ENCODE measurements at regions not wholly inside any gene's neighbourhood (a gene's known extent, or its start where the extent isn't known, plus 50 kb on each side); places are given as distances from the start of the nearest gene placed in this dataset.

- H3K36me3 ChIP-seq (ENCODE audit: control insufficient read depth, insufficient read depth, low read length), result no peaks in the 10 kb centered on the region
- H3K9ac ChIP-seq (ENCODE audit: low read depth, low read length), result no peak overlapping the region
- no peaks in the 10 kb centered on the region for H3K9me3 ChIP-seq (ENCODE audit: control insufficient read depth, insufficient read depth, low read length)
- no peak overlapping the region for H3K4me3 ChIP-seq (ENCODE audit: low read depth, low read length)
- H3K4me1 ChIP-seq (ENCODE audit: control insufficient read depth, insufficient read depth, low read length), result peaks cover 40% of the 10 kb centered on the region
- peaks cover 35% of the 10 kb centered on the region for H3K27me3 ChIP-seq (ENCODE audit: control insufficient read depth, insufficient read depth, low read length)
- no peak overlapping the region for H3K27ac ChIP-seq (ENCODE audit: low read depth, low read length)
Measured at GRCh38 chr16:65222049-65222448, 100.2 kb upstream of the CDH11 start.

- Histone ChIP-seq H3K9ac (ENCODE audit: low read depth, low read length) (no peak overlapping the region), H3K36me3 (ENCODE audit: control insufficient read depth, insufficient read depth, low read length) (no peaks in the 10 kb centered on the region), H3K4me3 (ENCODE audit: low read depth, low read length) (no peak overlapping the region), H3K9me3 (ENCODE audit: control insufficient read depth, insufficient read depth, low read length) (no peaks in the 10 kb centered on the region), H3K27me3 (ENCODE audit: control insufficient read depth, insufficient read depth, low read length) (peaks cover 37% of the 10 kb centered on the region), H3K4me1 (ENCODE audit: control insufficient read depth, insufficient read depth, low read length) (peaks cover 19% of the 10 kb centered on the region), H3K27ac (ENCODE audit: low read depth, low read length) (no peak overlapping the region)
Measured at GRCh38 chr16:65219786-65220185, 97.9 kb upstream of the CDH11 start.

- Histone ChIP-seq H3K4me3 (ENCODE audit: low read depth, low read length) (no peak overlapping the region), H3K27ac (ENCODE audit: low read depth, low read length) (no peak overlapping the region), H3K36me3 (ENCODE audit: control insufficient read depth, insufficient read depth, low read length) (no peaks in the 10 kb centered on the region), H3K9ac (ENCODE audit: low read depth, low read length) (no peak overlapping the region), H3K4me1 (ENCODE audit: control insufficient read depth, insufficient read depth, low read length) (peaks cover 12% of the 10 kb centered on the region), H3K9me3 (ENCODE audit: control insufficient read depth, insufficient read depth, low read length) (no peaks in the 10 kb centered on the region), H3K27me3 (ENCODE audit: control insufficient read depth, insufficient read depth, low read length) (peaks cover 37% of the 10 kb centered on the region)
Measured at GRCh38 chr16:65218348-65218747, 96.5 kb upstream of the CDH11 start.

GRCh38 chr16:65213866-65214595, 92.2 kb upstream of the CDH11 start:
- Histone ChIP-seq H3K9me3 (ENCODE audit: control insufficient read depth, insufficient read depth, low read length) (no peaks in the 10 kb centered on the region), H3K27ac (ENCODE audit: low read depth, low read length) (no peak overlapping the region)

GRCh38 chr16:65212791-65213190, 90.9 kb upstream of the CDH11 start:
- Histone ChIP-seq H3K4me3 (ENCODE audit: low read depth, low read length) (no peak overlapping the region), H3K27me3 (ENCODE audit: control insufficient read depth, insufficient read depth, low read length) (peaks cover 19% of the 10 kb centered on the region; the same call in 1 of the 2 replicates), H3K4me1 (ENCODE audit: control insufficient read depth, insufficient read depth, low read length) (no peaks in the 10 kb centered on the region), H3K9ac (ENCODE audit: low read depth, low read length) (no peak overlapping the region), H3K27ac (ENCODE audit: low read depth, low read length) (no peak overlapping the region), H3K36me3 (ENCODE audit: control insufficient read depth, insufficient read depth, low read length) (no peaks in the 10 kb centered on the region), H3K9me3 (ENCODE audit: control insufficient read depth, insufficient read depth, low read length) (no peaks in the 10 kb centered on the region)

More at GRCh38 chr16:65213866-65214595, 92.2 kb upstream of the CDH11 start:
- H3K4me3 ChIP-seq (ENCODE audit: low read depth, low read length), result no peak overlapping the region
- H3K9ac ChIP-seq (ENCODE audit: low read depth, low read length), result no peak overlapping the region
- H3K36me3 ChIP-seq (ENCODE audit: control insufficient read depth, insufficient read depth, low read length), result no peaks in the 10 kb centered on the region
- peaks cover 26% of the 10 kb centered on the region for H3K27me3 ChIP-seq (ENCODE audit: control insufficient read depth, insufficient read depth, low read length)
- H3K4me1 ChIP-seq (ENCODE audit: control insufficient read depth, insufficient read depth, low read length), result 0 out of 2 replicates have a peak, but pooled peaks cover 4% of the 10 kb centered on the region

GRCh38 chr16:65212240-65212639, 90.4 kb upstream of the CDH11 start:
- H3K9me3 ChIP-seq (ENCODE audit: control insufficient read depth, insufficient read depth, low read length), result no peaks in the 10 kb centered on the region
- H3K27ac ChIP-seq (ENCODE audit: low read depth, low read length), result no peak overlapping the region
- H3K4me3 ChIP-seq (ENCODE audit: low read depth, low read length), result no peak overlapping the region
- H3K4me1 ChIP-seq (ENCODE audit: control insufficient read depth, insufficient read depth, low read length), result no peaks in the 10 kb centered on the region
- no peak overlapping the region for H3K9ac ChIP-seq (ENCODE audit: low read depth, low read length)
- H3K36me3 ChIP-seq (ENCODE audit: control insufficient read depth, insufficient read depth, low read length), result no peaks in the 10 kb centered on the region
- H3K27me3 ChIP-seq (ENCODE audit: control insufficient read depth, insufficient read depth, low read length), result peaks cover 14% of the 10 kb centered on the region; the same call in 1 of the 2 replicates

GRCh38 chr16:65202461-65202860, 80.6 kb upstream of the CDH11 start:
- Histone ChIP-seq H3K36me3 (ENCODE audit: control insufficient read depth, insufficient read depth, low read length) (no peaks in the 10 kb centered on the region), H3K9me3 (ENCODE audit: control insufficient read depth, insufficient read depth, low read length) (no peaks in the 10 kb centered on the region), H3K4me1 (ENCODE audit: control insufficient read depth, insufficient read depth, low read length) (no peaks in the 10 kb centered on the region), H3K27me3 (ENCODE audit: control insufficient read depth, insufficient read depth, low read length) (no peaks in the 10 kb centered on the region; the same call in 1 of the 2 replicates), H3K4me3 (ENCODE audit: low read depth, low read length) (no peak overlapping the region), H3K9ac (ENCODE audit: low read depth, low read length) (no peak overlapping the region), H3K27ac (ENCODE audit: low read depth, low read length) (no peak overlapping the region)

- Histone ChIP-seq H3K36me3 (ENCODE audit: control insufficient read depth, insufficient read depth, low read length) (no peaks in the 10 kb centered on the region), H3K9ac (ENCODE audit: low read depth, low read length) (no peak overlapping the region), H3K27me3 (ENCODE audit: control insufficient read depth, insufficient read depth, low read length) (no peaks in the 10 kb centered on the region; the same call in 1 of the 2 replicates), H3K4me1 (ENCODE audit: control insufficient read depth, insufficient read depth, low read length) (no peaks in the 10 kb centered on the region), H3K4me3 (ENCODE audit: low read depth, low read length) (no peak overlapping the region), H3K9me3 (ENCODE audit: control insufficient read depth, insufficient read depth, low read length) (no peaks in the 10 kb centered on the region), H3K27ac (ENCODE audit: low read depth, low read length) (no peak overlapping the region)
Measured at GRCh38 chr16:65201511-65201910, 79.6 kb upstream of the CDH11 start.

GRCh38 chr16:65200857-65201256, 79.0 kb upstream of the CDH11 start:
- Histone ChIP-seq H3K27ac (ENCODE audit: low read depth, low read length) (no peak overlapping the region), H3K9ac (ENCODE audit: low read depth, low read length) (no peak overlapping the region), H3K9me3 (ENCODE audit: control insufficient read depth, insufficient read depth, low read length) (no peaks in the 10 kb centered on the region), H3K36me3 (ENCODE audit: control insufficient read depth, insufficient read depth, low read length) (no peaks in the 10 kb centered on the region), H3K4me1 (ENCODE audit: control insufficient read depth, insufficient read depth, low read length) (no peaks in the 10 kb centered on the region), H3K4me3 (ENCODE audit: low read depth, low read length) (no peak overlapping the region), H3K27me3 (ENCODE audit: control insufficient read depth, insufficient read depth, low read length) (no peaks in the 10 kb centered on the region; the same call in 1 of the 2 replicates)

- no peak overlapping the region for H3K27ac ChIP-seq (ENCODE audit: low read depth, low read length)
- no peaks in the 10 kb centered on the region; the same call in 1 of the 2 replicates for H3K27me3 ChIP-seq (ENCODE audit: control insufficient read depth, insufficient read depth, low read length)
- H3K4me1 ChIP-seq (ENCODE audit: control insufficient read depth, insufficient read depth, low read length), result no peaks in the 10 kb centered on the region
- no peaks in the 10 kb centered on the region for H3K36me3 ChIP-seq (ENCODE audit: control insufficient read depth, insufficient read depth, low read length)
- H3K4me3 ChIP-seq (ENCODE audit: low read depth, low read length), result no peak overlapping the region
- H3K9ac ChIP-seq (ENCODE audit: low read depth, low read length), result no peak overlapping the region
- H3K9me3 ChIP-seq (ENCODE audit: control insufficient read depth, insufficient read depth, low read length), result no peaks in the 10 kb centered on the region
Measured at GRCh38 chr16:65200156-65200773, 78.4 kb upstream of the CDH11 start.

- Histone ChIP-seq H3K27ac (ENCODE audit: low read depth, low read length) (no peak overlapping the region), H3K27me3 (ENCODE audit: control insufficient read depth, insufficient read depth, low read length) (no peaks in the 10 kb centered on the region; the same call in 1 of the 2 replicates), H3K9me3 (ENCODE audit: control insufficient read depth, insufficient read depth, low read length) (no peaks in the 10 kb centered on the region), H3K4me1 (ENCODE audit: control insufficient read depth, insufficient read depth, low read length) (no peaks in the 10 kb centered on the region), H3K36me3 (ENCODE audit: control insufficient read depth, insufficient read depth, low read length) (no peaks in the 10 kb centered on the region), H3K4me3 (ENCODE audit: low read depth, low read length) (no peak overlapping the region), H3K9ac (ENCODE audit: low read depth, low read length) (no peak overlapping the region)
Measured at GRCh38 chr16:65196420-65197075, 74.7 kb upstream of the CDH11 start.

All from HUES48 (cell line).